GM19328 (cell line): ENCODE measurements at regions not wholly inside any gene's neighbourhood (a gene's known extent, or its start where the extent isn't known, plus 50 kb on each side); places are given as distances from the start of the nearest gene placed in this dataset.
"Not testable (repeated sequence)": the region's sequence is repeated elsewhere in the genome, so short reads cannot be mapped to it uniquely, and the experiment has no call there.

Source experiments
- ATAC-seq: cut with Tn5 transposase; IDR thresholded peaks from one replicate; pipeline ENCODE4 v1.9.1; 2021; ENCODE audit warnings: mild to moderate bottlenecking, moderate library complexity; ENCODE audit not compliant: unreplicated experiment

- ATAC-seq: no peak
These were observed 815.7 kb downstream of the BRD1 start for GRCh38 chr22:49011769-49012648.

GRCh38 chr22:49011379-49011768, 816.3 kb downstream of the BRD1 start:
- no peak for ATAC-seq

- no peak for ATAC-seq
These were observed 816.8 kb downstream of the BRD1 start for GRCh38 chr22:49010901-49011300.

GRCh38 chr22:49010070-49010863, 817.4 kb downstream of the BRD1 start:
- ATAC-seq: no peak

GRCh38 chr22:49009359-49010063, 818.2 kb downstream of the BRD1 start:
- no peak for ATAC-seq

- ATAC-seq: no peak
These were observed 818.9 kb downstream of the BRD1 start for GRCh38 chr22:49008682-49009235.

GRCh38 chr22:49007013-49007653, 820.5 kb downstream of the BRD1 start:
- no peak for ATAC-seq

- no peak for ATAC-seq
These were observed 821.3 kb downstream of the BRD1 start for GRCh38 chr22:49006207-49007012.

- no peak for ATAC-seq
These were observed 822.1 kb downstream of the BRD1 start for GRCh38 chr22:49005557-49005956.

- ATAC-seq: no peak
These were observed 822.9 kb downstream of the BRD1 start for GRCh38 chr22:49004484-49005399.

- ATAC-seq: not testable (repeated sequence)
These were observed 830.1 kb downstream of the BRD1 start for GRCh38 chr22:48997605-48998004.

GRCh38 chr22:48993655-48994054, 834.0 kb downstream of the BRD1 start:
- ATAC-seq: no peak

- no peak for ATAC-seq
These were observed 843.0 kb downstream of the BRD1 start for GRCh38 chr22:48984639-48985038.

- no peak for ATAC-seq
These were observed 845.3 kb downstream of the BRD1 start for GRCh38 chr22:48982321-48982905.

- ATAC-seq: no peak
These were observed 846.2 kb downstream of the BRD1 start for GRCh38 chr22:48981371-48982061.

GRCh38 chr22:48980918-48981317, 846.8 kb downstream of the BRD1 start:
- no peak for ATAC-seq

GRCh38 chr22:48980409-48980808, 847.3 kb downstream of the BRD1 start:
- no peak for ATAC-seq

- ATAC-seq: no peak
These were observed 848.2 kb downstream of the BRD1 start for GRCh38 chr22:48979482-48979881.
